Esophagus muscularis mucosa (tissue), 3 donors: ENCODE measurements at regions not wholly inside any gene's neighbourhood (a gene's known extent, or its start where the extent isn't known, plus 50 kb on each side); places are given as distances from the start of the nearest gene placed in this dataset.

Experiments used
- POLR2A ChIP-seq: fragments of 450-650 bp; IDR thresholded peaks from one replicate; pipeline ENCODE4 v1.6.1; 2017; ENCODE audit warnings: antibody characterized with exemption, moderate library complexity, mild to moderate bottlenecking, low read depth
- TF ChIP-seq, protein P1 (sequence below), 3 experiments: fragments of 200-600 bp in 2 of 3; fragments of 450-650 bp in 1 of 3; sonication (generic) in 2 of 3; IDR thresholded peaks; one replicate each; pipeline ENCODE4 v1.5.1; 2017 to 2019; ENCODE audit warnings: antibody characterized with exemption in 3 of 3, mild to moderate bottlenecking in 2 of 3, moderate library complexity in 1 of 3

DNA sequence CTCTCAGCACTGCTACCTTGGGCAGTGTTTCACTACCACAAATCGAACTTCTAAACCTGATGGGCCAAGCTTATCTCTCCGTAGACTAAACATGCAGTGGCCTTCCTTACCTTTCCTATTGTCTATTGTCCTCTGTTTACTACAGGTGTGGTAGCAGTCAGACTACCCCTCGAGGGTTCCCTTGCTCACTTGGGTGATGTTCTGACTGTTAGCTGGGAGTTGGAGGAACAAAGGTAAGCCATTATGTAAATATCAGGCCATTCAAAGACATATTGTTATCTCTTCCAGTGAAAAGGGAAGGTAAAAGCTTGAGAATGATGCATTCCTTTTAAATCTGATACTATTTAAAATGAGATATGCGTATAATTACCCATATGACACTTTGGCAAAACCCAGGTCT is 828.3 kb upstream of the EEF2KMT start:
- TF ChIP-seq, protein P1, sequence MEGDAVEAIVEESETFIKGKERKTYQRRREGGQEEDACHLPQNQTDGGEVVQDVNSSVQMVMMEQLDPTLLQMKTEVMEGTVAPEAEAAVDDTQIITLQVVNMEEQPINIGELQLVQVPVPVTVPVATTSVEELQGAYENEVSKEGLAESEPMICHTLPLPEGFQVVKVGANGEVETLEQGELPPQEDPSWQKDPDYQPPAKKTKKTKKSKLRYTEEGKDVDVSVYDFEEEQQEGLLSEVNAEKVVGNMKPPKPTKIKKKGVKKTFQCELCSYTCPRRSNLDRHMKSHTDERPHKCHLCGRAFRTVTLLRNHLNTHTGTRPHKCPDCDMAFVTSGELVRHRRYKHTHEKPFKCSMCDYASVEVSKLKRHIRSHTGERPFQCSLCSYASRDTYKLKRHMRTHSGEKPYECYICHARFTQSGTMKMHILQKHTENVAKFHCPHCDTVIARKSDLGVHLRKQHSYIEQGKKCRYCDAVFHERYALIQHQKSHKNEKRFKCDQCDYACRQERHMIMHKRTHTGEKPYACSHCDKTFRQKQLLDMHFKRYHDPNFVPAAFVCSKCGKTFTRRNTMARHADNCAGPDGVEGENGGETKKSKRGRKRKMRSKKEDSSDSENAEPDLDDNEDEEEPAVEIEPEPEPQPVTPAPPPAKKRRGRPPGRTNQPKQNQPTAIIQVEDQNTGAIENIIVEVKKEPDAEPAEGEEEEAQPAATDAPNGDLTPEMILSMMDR (IDR thresholded peaks at IDR 0.05) = no peak
- TF ChIP-seq POLR2A = no peak
